VCaP (cell line): ENCODE measurements at regions not wholly inside any gene's neighbourhood (a gene's known extent, or its start where the extent isn't known, plus 50 kb on each side); places are given as distances from the start of the nearest gene placed in this dataset.
"Not testable (repeated sequence)": the region's sequence is repeated elsewhere in the genome, so short reads cannot be mapped to it uniquely, and the experiment has no call there.

ENCODE experiments used
- H3K27ac ChIP-seq: fragments of 450-650 bp; 2 replicates; pipeline ENCODE4 v1.5.1; 2017
- TF ChIP-seq, protein P1 (sequence below): fragments of 450-650 bp; conservative IDR thresholded peaks from 2 replicates; pipeline ENCODE4 v1.5.1; 2017; ENCODE audit warnings: mild to moderate bottlenecking, moderate library complexity

DNA sequence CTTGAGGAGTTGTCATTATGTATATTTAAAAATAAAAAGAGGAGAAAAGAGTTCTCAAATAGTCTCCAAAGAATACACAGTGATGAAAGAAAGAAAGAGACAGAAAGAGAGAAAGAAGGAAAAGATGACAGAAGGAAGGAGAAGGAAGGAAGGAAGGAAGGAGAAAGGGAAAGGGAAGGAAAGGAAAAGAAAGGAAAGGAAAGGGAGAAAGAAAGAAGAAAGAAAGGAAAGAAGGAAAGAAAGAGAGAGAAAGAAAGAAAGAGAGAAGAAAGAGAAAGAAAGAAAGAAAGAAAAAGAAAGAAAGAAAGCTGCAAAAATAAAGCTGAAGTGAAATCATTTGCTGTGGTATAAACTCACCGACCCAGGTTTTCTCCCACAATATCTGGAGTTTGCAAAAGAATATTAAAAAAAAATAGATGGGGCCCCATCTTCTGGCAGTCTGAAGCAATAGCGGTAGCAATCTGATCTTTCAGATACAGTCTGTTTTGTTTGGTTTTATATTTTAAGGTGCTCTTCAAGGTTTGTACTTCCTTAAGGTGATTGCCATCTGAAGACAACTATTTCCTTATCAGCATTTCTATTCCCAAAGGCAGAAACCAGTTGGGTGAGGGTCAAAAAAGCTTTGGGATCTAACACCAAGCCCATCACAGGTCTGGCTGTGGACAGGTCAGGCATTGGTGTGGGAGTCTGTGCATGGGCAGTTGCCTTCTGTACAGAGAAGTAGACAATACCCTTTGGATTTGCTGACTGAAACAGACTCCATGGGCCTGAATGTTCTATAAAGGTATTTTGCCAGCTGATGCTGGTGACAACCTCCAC is 160.4 kb downstream of the CPEB2 start:
- TF ChIP-seq, protein P1, sequence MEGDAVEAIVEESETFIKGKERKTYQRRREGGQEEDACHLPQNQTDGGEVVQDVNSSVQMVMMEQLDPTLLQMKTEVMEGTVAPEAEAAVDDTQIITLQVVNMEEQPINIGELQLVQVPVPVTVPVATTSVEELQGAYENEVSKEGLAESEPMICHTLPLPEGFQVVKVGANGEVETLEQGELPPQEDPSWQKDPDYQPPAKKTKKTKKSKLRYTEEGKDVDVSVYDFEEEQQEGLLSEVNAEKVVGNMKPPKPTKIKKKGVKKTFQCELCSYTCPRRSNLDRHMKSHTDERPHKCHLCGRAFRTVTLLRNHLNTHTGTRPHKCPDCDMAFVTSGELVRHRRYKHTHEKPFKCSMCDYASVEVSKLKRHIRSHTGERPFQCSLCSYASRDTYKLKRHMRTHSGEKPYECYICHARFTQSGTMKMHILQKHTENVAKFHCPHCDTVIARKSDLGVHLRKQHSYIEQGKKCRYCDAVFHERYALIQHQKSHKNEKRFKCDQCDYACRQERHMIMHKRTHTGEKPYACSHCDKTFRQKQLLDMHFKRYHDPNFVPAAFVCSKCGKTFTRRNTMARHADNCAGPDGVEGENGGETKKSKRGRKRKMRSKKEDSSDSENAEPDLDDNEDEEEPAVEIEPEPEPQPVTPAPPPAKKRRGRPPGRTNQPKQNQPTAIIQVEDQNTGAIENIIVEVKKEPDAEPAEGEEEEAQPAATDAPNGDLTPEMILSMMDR = peak; percentile 74
- peak overlapping the region; percentile 68 for H3K27ac ChIP-seq

DNA sequence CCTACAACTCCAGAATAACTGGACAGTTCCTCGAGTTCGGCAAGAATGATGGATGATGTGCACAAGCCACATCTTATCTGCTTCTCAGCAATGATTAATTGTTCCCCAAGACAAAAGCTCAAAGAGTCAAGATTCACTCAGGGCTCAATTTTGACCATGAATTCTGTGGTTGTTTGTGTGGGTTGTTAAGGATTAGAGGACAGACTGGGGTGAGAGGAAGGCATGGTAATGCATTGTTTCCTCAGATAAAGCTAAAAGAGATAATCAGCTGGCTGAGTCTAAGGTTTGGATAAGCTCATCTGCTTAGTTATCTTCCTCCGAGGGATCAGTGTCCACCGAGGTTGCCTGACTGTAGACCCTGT is 161.0 kb downstream of the CPEB2 start:
- TF ChIP-seq, protein P1 = no peak
- peak overlapping the region; percentile 68 for H3K27ac ChIP-seq

DNA sequence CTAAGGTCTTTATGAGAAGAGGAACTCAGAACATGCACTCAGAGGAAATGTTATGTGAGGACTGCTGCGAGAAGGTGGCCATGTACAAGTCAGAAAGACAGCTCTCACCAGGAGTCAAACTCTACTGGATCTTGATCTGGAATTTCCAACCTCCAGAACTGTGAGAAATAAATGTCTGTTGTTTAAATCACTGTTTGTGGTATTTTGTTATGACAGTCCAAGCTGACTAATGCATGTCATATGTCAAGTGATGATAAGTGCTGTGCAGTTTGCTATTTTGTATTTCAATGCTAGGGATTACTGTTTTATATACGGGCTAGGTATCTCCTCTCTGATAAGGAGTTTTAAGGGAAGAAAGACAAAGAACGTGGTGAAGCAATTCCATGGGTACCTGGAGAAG is 162.3 kb downstream of the CPEB2 start:
- TF ChIP-seq, protein P1 = no peak
- H3K27ac ChIP-seq = peak overlapping the region; percentile 68

DNA sequence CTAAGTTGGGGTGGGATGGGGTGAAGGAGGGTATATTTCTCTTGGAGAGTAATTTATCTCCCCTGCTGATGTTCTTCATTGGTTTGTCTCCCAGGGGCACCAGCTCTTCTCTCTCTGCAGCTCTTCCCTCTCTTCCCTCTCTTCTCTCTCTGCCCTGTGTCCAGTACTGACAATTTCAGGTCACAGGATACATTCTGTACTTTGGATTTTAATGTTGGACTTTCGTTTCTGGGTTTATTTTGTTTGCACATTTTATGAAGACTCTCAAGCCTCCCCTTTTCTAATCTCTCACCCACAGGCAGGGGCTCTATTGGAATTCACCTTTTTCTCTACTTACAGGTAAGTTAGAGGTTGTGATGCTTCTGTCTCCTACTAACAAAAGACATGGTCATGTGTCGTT is 165.5 kb downstream of the CPEB2 start:
- TF ChIP-seq, protein P1 = no peak
- H3K27ac ChIP-seq = no peak overlapping the region

DNA sequence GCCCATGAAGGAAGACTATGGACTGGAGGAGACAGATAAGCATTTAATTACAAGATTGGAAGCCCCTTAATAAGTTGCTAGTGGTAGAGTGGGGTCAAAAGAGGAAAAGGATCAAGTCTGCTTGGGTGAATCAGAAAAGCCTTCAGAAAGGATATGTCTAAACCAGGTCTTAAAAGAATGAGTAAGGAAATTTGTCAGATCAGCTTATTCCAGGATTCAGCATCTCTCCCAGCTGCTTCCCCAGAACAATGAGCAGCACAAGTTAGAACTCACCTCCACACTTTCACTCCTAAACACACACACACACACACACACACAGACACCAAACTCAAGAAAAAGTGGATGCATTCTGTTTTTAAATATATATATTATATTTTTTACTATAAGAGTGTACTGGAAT is 166.5 kb downstream of the CPEB2 start:
- TF ChIP-seq, protein P1 = no peak
- H3K27ac ChIP-seq = no peak overlapping the region

DNA sequence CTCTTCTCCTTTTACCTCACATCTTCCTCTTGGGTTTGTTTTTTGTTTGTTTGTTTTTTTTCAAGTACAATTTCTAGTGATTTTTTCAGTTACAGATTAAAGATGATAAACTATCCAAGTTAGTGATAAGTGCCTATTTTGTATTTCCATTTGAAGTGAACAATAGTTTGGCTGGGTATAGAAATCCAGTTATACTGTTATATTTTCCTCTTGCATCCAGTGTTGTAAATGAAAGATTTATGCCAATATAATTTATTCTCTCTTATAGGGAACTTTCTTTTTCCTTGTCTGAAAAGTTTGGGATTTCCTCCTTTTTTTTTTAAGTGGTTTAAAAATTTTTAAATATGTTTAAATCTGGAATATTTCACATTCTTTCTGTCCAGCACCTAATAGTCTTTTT is 169.4 kb downstream of the CPEB2 start:
- no peak overlapping the region for H3K27ac ChIP-seq
- TF ChIP-seq, protein P1 = no peak

DNA sequence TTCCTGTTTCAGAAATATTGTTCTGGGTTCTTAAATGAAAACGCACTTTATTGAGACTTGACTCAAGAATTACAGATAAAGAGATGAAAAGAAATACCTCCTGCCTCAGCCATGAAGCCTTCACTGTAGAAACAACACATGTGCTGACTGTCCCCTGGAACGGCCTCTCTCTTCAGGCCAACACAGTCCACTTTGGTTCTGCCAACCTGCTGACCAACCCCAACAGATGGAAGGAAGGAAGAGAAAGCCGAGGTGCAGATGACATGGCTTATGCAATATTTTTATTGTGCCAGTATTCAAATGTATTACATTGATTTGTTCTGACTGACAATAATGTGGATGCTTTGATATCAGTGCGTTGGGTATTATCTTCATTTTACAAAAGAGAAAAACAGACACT is 171.0 kb downstream of the CPEB2 start:
- TF ChIP-seq, protein P1 = no peak
- no peak overlapping the region for H3K27ac ChIP-seq

DNA sequence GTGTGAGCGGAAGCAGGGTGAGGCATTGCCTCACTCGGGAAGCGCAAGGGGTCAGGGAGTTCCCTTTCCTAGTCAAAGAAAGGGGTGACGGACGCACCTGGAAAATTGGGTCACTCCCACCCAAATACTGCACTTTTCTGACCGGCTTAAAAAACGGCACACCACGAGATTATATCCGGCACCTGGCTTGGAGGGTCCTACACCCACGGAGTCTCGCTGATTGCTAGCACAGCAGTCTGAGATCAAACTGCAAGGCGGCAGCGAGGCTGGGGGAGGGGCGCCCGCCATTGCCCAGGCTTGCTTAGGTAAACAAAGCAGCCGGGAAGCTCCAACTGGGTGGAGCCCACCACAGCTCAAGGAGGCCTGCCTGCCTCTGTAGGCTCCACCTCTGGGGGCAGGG is 171.9 kb downstream of the CPEB2 start:
- not testable (repeated sequence) for H3K27ac ChIP-seq

DNA sequence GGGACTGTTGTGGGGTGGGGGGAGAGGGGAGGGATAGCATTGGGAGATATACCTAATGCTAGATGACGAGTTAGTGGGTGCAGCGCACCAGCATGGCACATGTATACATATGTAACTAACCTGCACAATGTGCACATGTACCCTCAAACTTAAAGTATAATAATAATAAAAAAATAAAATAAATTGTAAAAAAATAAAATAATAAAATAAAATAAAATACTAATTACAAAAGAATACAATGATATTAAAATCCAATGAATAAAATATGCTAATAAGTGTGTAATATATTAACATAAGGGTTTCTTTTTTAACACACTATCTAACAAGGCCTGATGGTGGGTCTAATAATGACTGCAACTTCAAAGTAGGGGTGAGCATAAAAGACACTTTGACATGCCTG is 177.6 kb downstream of the CPEB2 start:
- not testable (repeated sequence) for H3K27ac ChIP-seq
